ENCODE measurements at regions not wholly inside any gene's neighbourhood (a gene's known extent, or its start where the extent isn't known, plus 50 kb on each side); places are given as distances from the start of the nearest gene placed in this dataset.

DNA sequence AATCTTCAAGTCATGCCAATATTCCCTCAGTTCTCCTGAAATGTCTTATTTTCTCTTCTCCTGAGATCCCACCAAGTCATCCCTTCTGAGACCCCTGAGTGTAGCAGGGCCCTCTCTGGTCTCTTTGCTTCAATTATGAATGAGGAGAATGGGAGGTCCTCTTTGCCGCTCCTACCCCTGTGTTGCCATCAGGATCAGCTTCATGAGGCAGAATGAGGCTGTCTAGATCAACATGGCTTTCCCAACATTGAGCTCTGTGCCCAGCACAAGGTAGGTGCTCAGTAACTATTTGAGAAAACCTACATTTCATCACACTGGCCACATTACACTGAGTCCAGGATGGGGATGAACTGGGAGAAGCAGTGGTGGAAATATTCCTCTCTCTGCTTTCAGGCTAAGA is 107.2 kb downstream of the ZNF280B start:
- Mint-ChIP-seq H3K36me3 (ENCODE audit: insufficient read depth, unreplicated experiment) (no peaks in the 10 kb centered on the region), H3K4me3 (ENCODE audit: low read depth, unreplicated experiment) (no peak overlapping the region), H3K4me1 (ENCODE audit: low read depth, unreplicated experiment) (peaks cover 16% of the 10 kb centered on the region), H3K27ac (ENCODE audit: unreplicated experiment) (no peak overlapping the region), H3K9me3 (ENCODE audit: low read depth, unreplicated experiment) (no peaks in the 10 kb centered on the region), H3K27me3 (ENCODE audit: unreplicated experiment) (peaks cover 74% of the 10 kb centered on the region)
- no peak for DNase-seq
- BruUV-seq (replicated peaks) = no TSS peak
- TF ChIP-seq, protein P1, sequence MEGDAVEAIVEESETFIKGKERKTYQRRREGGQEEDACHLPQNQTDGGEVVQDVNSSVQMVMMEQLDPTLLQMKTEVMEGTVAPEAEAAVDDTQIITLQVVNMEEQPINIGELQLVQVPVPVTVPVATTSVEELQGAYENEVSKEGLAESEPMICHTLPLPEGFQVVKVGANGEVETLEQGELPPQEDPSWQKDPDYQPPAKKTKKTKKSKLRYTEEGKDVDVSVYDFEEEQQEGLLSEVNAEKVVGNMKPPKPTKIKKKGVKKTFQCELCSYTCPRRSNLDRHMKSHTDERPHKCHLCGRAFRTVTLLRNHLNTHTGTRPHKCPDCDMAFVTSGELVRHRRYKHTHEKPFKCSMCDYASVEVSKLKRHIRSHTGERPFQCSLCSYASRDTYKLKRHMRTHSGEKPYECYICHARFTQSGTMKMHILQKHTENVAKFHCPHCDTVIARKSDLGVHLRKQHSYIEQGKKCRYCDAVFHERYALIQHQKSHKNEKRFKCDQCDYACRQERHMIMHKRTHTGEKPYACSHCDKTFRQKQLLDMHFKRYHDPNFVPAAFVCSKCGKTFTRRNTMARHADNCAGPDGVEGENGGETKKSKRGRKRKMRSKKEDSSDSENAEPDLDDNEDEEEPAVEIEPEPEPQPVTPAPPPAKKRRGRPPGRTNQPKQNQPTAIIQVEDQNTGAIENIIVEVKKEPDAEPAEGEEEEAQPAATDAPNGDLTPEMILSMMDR (IDR thresholded peaks at IDR 0.05; ENCODE audit: unreplicated experiment) = no peak
- CTCF ChIA-PET = interaction anchor here (1.8 kb wide), 1 partner anchor 21 kb away, joined by 4 read pairs; no protein-coding TSS in a partner anchor
- intact Hi-C loops (cut with micrococcal nuclease; ENCODE audit: unreplicated experiment) = no loop called here

DNA sequence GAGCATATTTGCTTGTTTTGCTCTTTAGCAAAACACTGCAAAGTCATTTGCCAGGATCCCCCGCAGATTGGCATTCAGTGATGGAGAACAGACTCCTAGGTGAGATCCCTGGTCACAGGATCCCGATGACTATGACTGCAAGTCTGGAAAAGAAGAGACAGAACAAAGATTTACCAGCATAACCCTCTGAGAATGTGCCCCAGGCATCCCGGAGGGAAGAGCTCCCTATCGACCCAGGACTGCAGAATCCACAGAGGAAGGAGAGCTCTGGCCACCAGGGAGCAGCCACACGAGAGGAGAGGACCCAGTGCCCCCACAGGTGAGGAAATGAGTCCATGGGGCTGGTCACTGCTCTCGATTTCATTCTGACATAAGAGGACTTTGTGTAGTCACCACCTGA is 105.2 kb downstream of the ZNF280B start:
- H3K36me3 Mint-ChIP-seq (ENCODE audit: insufficient read depth, unreplicated experiment) = no peaks in the 10 kb centered on the region
- no peaks in the 10 kb centered on the region for H3K4me1 Mint-ChIP-seq (ENCODE audit: low read depth, unreplicated experiment)
- CTCF ChIA-PET = interaction anchor here (2.0 kb wide), 1 partner anchor 19 kb away, joined by 4 read pairs; no protein-coding TSS in a partner anchor
- no TSS peak for BruUV-seq (replicated peaks)
- peaks cover 74% of the 10 kb centered on the region for H3K27me3 Mint-ChIP-seq (ENCODE audit: unreplicated experiment)
- H3K27ac Mint-ChIP-seq (ENCODE audit: unreplicated experiment) = no peak overlapping the region
- TF ChIP-seq, protein P1 (IDR thresholded peaks at IDR 0.05; ENCODE audit: unreplicated experiment) = no peak
- no peaks in the 10 kb centered on the region for H3K9me3 Mint-ChIP-seq (ENCODE audit: low read depth, unreplicated experiment)
- DNase-seq = no peak
- H3K4me3 Mint-ChIP-seq (ENCODE audit: low read depth, unreplicated experiment) = no peak overlapping the region
- intact Hi-C loops (cut with micrococcal nuclease; ENCODE audit: unreplicated experiment) = no loop called here

DNA sequence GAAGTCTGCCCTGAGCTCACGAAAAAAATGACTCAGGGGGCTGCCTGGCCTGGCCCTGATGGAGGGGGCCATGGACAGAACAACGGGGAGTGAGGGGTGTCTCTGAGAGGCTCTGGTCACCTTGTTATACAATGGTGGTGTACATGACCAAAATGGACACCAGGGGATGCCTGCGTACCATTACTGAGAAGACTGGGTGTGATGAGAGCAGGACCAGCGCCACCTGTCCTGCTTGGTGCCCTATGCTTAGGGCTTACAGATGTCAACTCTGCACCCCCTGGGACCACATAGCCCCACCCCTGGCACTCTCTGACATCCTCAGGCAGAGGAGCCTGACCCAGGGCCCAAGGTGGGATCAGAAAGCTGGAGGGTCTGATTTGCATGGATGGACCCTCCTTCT is 104.8 kb downstream of the ZNF280B start:
- no peak for DNase-seq
- Mint-ChIP-seq H3K27me3 (ENCODE audit: unreplicated experiment) (peaks cover 77% of the 10 kb centered on the region), H3K4me1 (ENCODE audit: low read depth, unreplicated experiment) (no peaks in the 10 kb centered on the region), H3K27ac (ENCODE audit: unreplicated experiment) (no peak overlapping the region), H3K36me3 (ENCODE audit: insufficient read depth, unreplicated experiment) (no peaks in the 10 kb centered on the region), H3K4me3 (ENCODE audit: low read depth, unreplicated experiment) (no peak overlapping the region), H3K9me3 (ENCODE audit: low read depth, unreplicated experiment) (no peaks in the 10 kb centered on the region)
- CTCF ChIA-PET = interaction anchor here (0.6 to 2.0 kb wide), 2 partner anchors 19 to 810 kb away, joined by 4 to 5 read pairs; no protein-coding TSS in a partner anchor
- TF ChIP-seq, protein P1 (IDR thresholded peaks at IDR 0.05; ENCODE audit: unreplicated experiment) = no peak
- intact Hi-C loops (cut with micrococcal nuclease; ENCODE audit: unreplicated experiment) = no loop called here
- no TSS peak for BruUV-seq (replicated peaks)

DNA sequence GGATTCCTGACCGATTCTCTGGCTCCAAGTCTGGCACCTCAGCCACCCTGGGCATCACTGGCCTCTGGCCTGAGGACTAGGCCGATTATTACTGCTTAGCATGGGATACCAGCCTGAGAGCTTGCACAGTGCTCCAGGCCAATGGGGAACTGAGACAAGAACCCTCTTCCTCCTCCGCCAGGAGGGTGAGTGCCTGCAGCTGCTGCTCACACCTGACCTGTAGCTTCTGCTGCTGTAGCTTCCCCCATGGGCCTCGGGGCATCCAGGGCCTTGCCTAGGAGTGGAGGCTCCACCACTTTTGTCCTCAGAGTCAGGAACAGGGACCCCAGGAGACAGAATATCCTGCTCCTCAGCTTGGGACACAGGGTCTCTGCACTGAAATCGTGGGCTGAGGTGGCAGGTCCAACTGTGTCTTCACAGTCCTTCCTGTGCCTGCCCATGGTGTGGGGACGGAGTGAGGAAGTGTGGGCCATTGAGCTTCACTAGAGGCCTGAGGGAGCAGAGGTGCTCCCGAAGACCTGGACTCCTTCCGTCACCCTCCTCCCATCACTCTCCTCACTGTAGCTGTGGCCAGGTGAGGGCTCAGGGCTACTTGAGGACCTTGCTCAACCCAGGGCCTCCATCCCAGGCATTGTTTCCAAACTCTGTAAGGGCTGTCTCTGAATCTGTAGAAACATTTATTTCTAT is 103.8 kb downstream of the ZNF280B start:
- H3K27ac Mint-ChIP-seq (ENCODE audit: unreplicated experiment) = no peak overlapping the region
- intact Hi-C loops (cut with micrococcal nuclease; ENCODE audit: unreplicated experiment) = no loop called here
- TF ChIP-seq, protein P1 (IDR thresholded peaks at IDR 0.05; ENCODE audit: unreplicated experiment) = no peak
- no peaks in the 10 kb centered on the region for H3K36me3 Mint-ChIP-seq (ENCODE audit: insufficient read depth, unreplicated experiment)
- no peak overlapping the region for H3K4me3 Mint-ChIP-seq (ENCODE audit: low read depth, unreplicated experiment)
- no peaks in the 10 kb centered on the region for H3K4me1 Mint-ChIP-seq (ENCODE audit: low read depth, unreplicated experiment)
- DNase-seq = no peak
- H3K27me3 Mint-ChIP-seq (ENCODE audit: unreplicated experiment) = peaks cover 80% of the 10 kb centered on the region
- H3K9me3 Mint-ChIP-seq (ENCODE audit: low read depth, unreplicated experiment) = no peaks in the 10 kb centered on the region
- CTCF ChIA-PET = interaction anchor here (0.6 kb wide), 1 partner anchor 809 kb away, joined by 5 read pairs; no protein-coding TSS in a partner anchor
- no TSS peak for BruUV-seq (replicated peaks)
